Vagina (tissue), 2 donors: ENCODE measurements at regions not wholly inside any gene's neighbourhood (a gene's known extent, or its start where the extent isn't known, plus 50 kb on each side); places are given as distances from the start of the nearest gene placed in this dataset.

Experiments used
- CTCF ChIP-seq, 3 experiments: fragments of 450-650 bp in 2 of 3; fragments of 200-600 bp in 1 of 3; sonication (generic) in 1 of 3; IDR thresholded peaks; one replicate each; pipeline ENCODE4 v1.5.1; 2017 to 2019; ENCODE audit warnings: antibody characterized with exemption in 3 of 3, mild to moderate bottlenecking in 2 of 3, moderate library complexity in 2 of 3
- POLR2A ChIP-seq, 2 donors: fragments of 450-650 bp; IDR thresholded peaks; one replicate each; pipeline ENCODE4 v1.6.1; 2017; ENCODE audit warnings: antibody characterized with exemption in 2 of 2, mild to moderate bottlenecking in 2 of 2, moderate library complexity in 2 of 2
- POLR2AphosphoS5 ChIP-seq, 2 donors: sonication (generic); formaldehyde crosslinking; IDR thresholded peaks; one replicate each; pipeline ENCODE4 v1.9.0; 2017; ENCODE audit warnings: antibody characterized with exemption in 2 of 2, mild to moderate bottlenecking in 2 of 2, low read depth in 1 of 2; ENCODE audit not compliant: insufficient read depth in 1 of 2

GRCh38 chr3:112746675-112747280 is 99.9 kb downstream of the CD200R1L start:
- TF ChIP-seq CTCF (IDR thresholded peaks at IDR 0.05) (no peak), POLR2A (IDR thresholded peaks at IDR 0.05) (no peak), POLR2AphosphoS5 (IDR thresholded peaks at IDR 0.05; ENCODE audit: insufficient read depth in 1 of 2, low read depth in 1 of 2) (no peak)
